HCT116 (cell line): ENCODE measurements at regions not wholly inside any gene's neighbourhood (a gene's known extent, or its start where the extent isn't known, plus 50 kb on each side); places are given as distances from the start of the nearest gene placed in this dataset.

ENCODE experiments used
- ATAC-seq: fragments of 200-7000 bp; cut with Tn5 transposase; 2 replicates; pipeline ENCODE4 v1.9.1; 2020; ENCODE audit warnings: mild to moderate bottlenecking, moderate library complexity
- BruUV-seq: library from RNA; stranded (reverse); fragments of 400-500 nt; replicated peaks from 2 replicates; lab custom pipeline; 2021; lab: Mats Ljungman, UMichigan
- CTCF ChIA-PET: fragments of 300-600 bp; sonication (Branson Sonifier 250); formaldehyde crosslinking; loops from one replicate; lab custom pipeline; 2021; ENCODE audit warnings: antibody characterized with exemption; lab: Charles Lee
- POLR2A ChIA-PET: fragments of 300-600, 350-600 bp; sonication (Branson Sonifier 250); formaldehyde crosslinking; loops from one replicate; lab custom pipeline; 2021; ENCODE audit warnings: antibody characterized with exemption; lab: Charles Lee
- RAD21 ChIA-PET, 2 experiments: fragments of 300-600 bp; sonication (Branson Sonifier 250); formaldehyde crosslinking; loops; one replicate each; lab custom pipeline; 2023; ENCODE audit warnings: low total read pairs in 2 of 2; ENCODE audit not compliant: uncharacterized antibody in 2 of 2, unreplicated experiment in 2 of 2, low non-redundant PET in 1 of 2; lab: Charles Lee
- DNase-seq: peaks from one replicate; pipeline ENCODE4 v3.0.0-alpha.2; 2010; ENCODE audit warnings: low read depth, low spot score
- H2AFZ ChIP-seq: fragments of 200-600 bp; shearing (Covaris generic), sonication (generic); 2 replicates; pipeline ENCODE4 v1.6.1; 2017; ENCODE audit warnings: low read depth, mixed run types, mixed read lengths, antibody characterized with exemption, low read length; ENCODE audit not compliant: poor library complexity, severe bottlenecking
- H3K27ac ChIP-seq: 2 replicates; pipeline ENCODE4 v1.5.1; 2012; ENCODE audit warnings: low read depth, low read length
- H3K27me3 ChIP-seq: fragments of 200-600 bp; sonication (generic); 2 replicates; pipeline ENCODE4 v1.6.1; 2016; ENCODE audit warnings: mixed run types, low read length, mixed read lengths; ENCODE audit not compliant: insufficient read depth
- H3K36me3 ChIP-seq, 2 experiments: fragments of 200-500 bp in 1 of 2; fragments of 200-600 bp in 1 of 2; sonication (Bioruptor generic) in 1 of 2; sonication (generic) in 1 of 2; 2 replicates each; pipeline versions ENCODE4 v1.5.1 to v1.6.1; 2014 to 2016; ENCODE audit warnings: low read length in 2 of 2, inconsistent platforms in 1 of 2, mixed read lengths in 1 of 2, mixed run types in 1 of 2; ENCODE audit not compliant: insufficient read depth in 2 of 2, control insufficient read depth in 1 of 2
- H3K4me1 ChIP-seq, 2 experiments: fragments of 200-600 bp in 1 of 2; sonication (generic) in 1 of 2; 2 replicates each; pipeline versions ENCODE4 v1.5.1 to v1.6.1; 2012 to 2017; ENCODE audit warnings: low read length in 2 of 2, inconsistent platforms in 1 of 2, mild to moderate bottlenecking in 1 of 2, mixed read lengths in 1 of 2, mixed run types in 1 of 2, moderate library complexity in 1 of 2; ENCODE audit not compliant: insufficient read depth in 2 of 2, control insufficient read depth in 1 of 2
- H3K4me2 ChIP-seq: fragments of 200-600 bp; sonication (generic); 2 replicates; pipeline ENCODE4 v1.6.1; 2017; ENCODE audit warnings: mixed run types, low read length, mixed read lengths
- H3K4me3 ChIP-seq, 2 experiments: fragments of 200-600 bp in 1 of 2; sonication (generic) in 1 of 2; replicated peaks in 1 of 2; 2 replicates each; pipeline ENCODE4 v1.5.1; 2011 to 2016; ENCODE audit warnings: low read length in 2 of 2, control low read depth in 1 of 2, low read depth in 1 of 2, mild to moderate bottlenecking in 1 of 2, mixed read lengths in 1 of 2, mixed run types in 1 of 2
- H3K79me2 ChIP-seq: fragments of 200-600 bp; sonication (generic); 2 replicates; pipeline ENCODE4 v1.6.1; 2017; ENCODE audit warnings: mild to moderate bottlenecking, mixed run types, low read length, moderate library complexity, mixed read lengths; ENCODE audit not compliant: insufficient read depth
- H3K9ac ChIP-seq: fragments of 200-600 bp; sonication (generic); 2 replicates; pipeline ENCODE4 v1.6.1; 2016; ENCODE audit warnings: low read length, mixed read lengths
- H3K9me2 ChIP-seq: fragments of 200-600 bp; sonication (generic), shearing (Covaris generic); 2 replicates; pipeline ENCODE4 v1.6.1; 2017; ENCODE audit warnings: mixed run types, mild to moderate bottlenecking, moderate library complexity; ENCODE audit not compliant: insufficient read depth
- H3K9me3 ChIP-seq, 2 experiments: fragments of 200-500 bp in 1 of 2; fragments of 200-600 bp in 1 of 2; sonication (Bioruptor generic) in 1 of 2; sonication (generic) in 1 of 2; 2 replicates each; pipeline ENCODE4 v1.6.1; 2014 to 2017; ENCODE audit warnings: low read length in 2 of 2, mixed read lengths in 2 of 2, inconsistent platforms in 1 of 2, low read depth in 1 of 2, mild to moderate bottlenecking in 1 of 2, mixed run types in 1 of 2, moderate library complexity in 1 of 2; ENCODE audit not compliant: control insufficient read depth in 1 of 2, insufficient read depth in 1 of 2
- H4K20me1 ChIP-seq: fragments of 200-600 bp; sonication (generic), shearing (Covaris generic); 2 replicates; pipeline ENCODE4 v1.6.1; 2017; ENCODE audit warnings: mixed run types, mild to moderate bottlenecking, moderate library complexity; ENCODE audit not compliant: insufficient read depth
- CEBPB ChIP-seq: IDR thresholded peaks from 2 replicates; pipeline ENCODE4 v1.6.1; 2012; ENCODE audit warnings: low read depth
- EGR1 ChIP-seq: IDR thresholded peaks from 2 replicates; pipeline ENCODE4 v1.6.1; 2012; ENCODE audit warnings: low read depth
- ELF1 ChIP-seq: IDR thresholded peaks from 2 replicates; pipeline ENCODE4 v1.6.1; 2012; ENCODE audit warnings: low read depth, borderline replicate concordance
- EZH2phosphoT487 ChIP-seq: fragments of 200-600 bp; IDR thresholded peaks from 2 replicates; pipeline ENCODE4 v1.6.1; 2018; ENCODE audit warnings: antibody characterized with exemption, borderline replicate concordance
- JUND ChIP-seq: IDR thresholded peaks from 2 replicates; pipeline ENCODE4 v1.6.1; 2012
- MAX ChIP-seq: IDR thresholded peaks from 2 replicates; pipeline ENCODE4 v1.6.1; 2012
- POLR2A ChIP-seq: IDR thresholded peaks from 2 replicates; pipeline ENCODE4 v1.7.0; 2011; ENCODE audit warnings: borderline replicate concordance; ENCODE audit not compliant: insufficient read depth, insufficient read length; ENCODE audit errors: extremely low read depth
- POLR2AphosphoS5 ChIP-seq: IDR thresholded peaks from 2 replicates; pipeline ENCODE4 v1.6.1; 2011; ENCODE audit warnings: mild to moderate bottlenecking, low read depth, low read length, moderate library complexity
- REST ChIP-seq: IDR thresholded peaks from 2 replicates; pipeline ENCODE4 v1.6.1; 2012; ENCODE audit warnings: low read depth
- SP1 ChIP-seq: IDR thresholded peaks from 2 replicates; pipeline ENCODE4 v1.6.1; 2012; ENCODE audit warnings: low read depth
- SRF ChIP-seq: IDR thresholded peaks from 2 replicates; pipeline ENCODE4 v1.6.1; 2012; ENCODE audit warnings: low read depth
- TCF7L2 ChIP-seq: IDR thresholded peaks from 2 replicates; pipeline ENCODE4 v1.7.0; 2011; ENCODE audit warnings: borderline replicate concordance, inconsistent platforms; ENCODE audit not compliant: insufficient read depth, insufficient read length; ENCODE audit errors: extremely low read depth
- ZFX ChIP-seq: fragments of 450-650 bp; IDR thresholded peaks from 2 replicates; pipeline ENCODE4 v1.6.1; 2017
- intact Hi-C: fragments of 100-400 bp; cut with micrococcal nuclease; formaldehyde crosslinking; loops from 2 replicates; pipeline ENCODE4 v1.10.0; 2022
- TF ChIP-seq, protein P1 (sequence below): IDR thresholded peaks from 2 replicates; pipeline ENCODE4 v1.6.1; 2011; ENCODE audit warnings: mild to moderate bottlenecking, low read length, moderate library complexity; ENCODE audit not compliant: insufficient replicate concordance; ENCODE audit errors: extremely low read depth

GRCh38 chrX:94813541-94813940 lies 1139.5 kb downstream of the FAM133A start:
- intact Hi-C loops = no loop called here
- ATAC-seq = no peak
- ChIA-PET CTCF (no interaction called here), RAD21 (no interaction called here), POLR2A (no interaction called here)
- no peaks in the 10 kb centered on the region for H3K9me2 ChIP-seq
- H3K27me3 ChIP-seq = no peaks in the 10 kb centered on the region
- H3K4me2 ChIP-seq = no peak overlapping the region
- DNase-seq = no peak
- no peaks in the 10 kb centered on the region for H3K79me2 ChIP-seq
- H3K9me3 ChIP-seq = no peaks in the 10 kb centered on the region
- H3K4me3 ChIP-seq = no peak overlapping the region
- H4K20me1 ChIP-seq = no peaks in the 10 kb centered on the region
- no peak overlapping the region for H2AFZ ChIP-seq
- no peaks in the 10 kb centered on the region for H3K4me1 ChIP-seq
- no peak overlapping the region for H3K9ac ChIP-seq
- no TSS peak for BruUV-seq
- H3K36me3 ChIP-seq = no peaks in the 10 kb centered on the region
- no peak overlapping the region for H3K27ac ChIP-seq
- TF ChIP-seq CEBPB (no peak), EGR1 (no peak), ELF1 (no peak), JUND (no peak), TCF7L2 (no peak), POLR2AphosphoS5 (no peak), ZFX (no peak), SRF (no peak), POLR2A (no peak), MAX (no peak), EZH2phosphoT487 (no peak), REST (no peak), SP1 (no peak)
- TF ChIP-seq, protein P1, sequence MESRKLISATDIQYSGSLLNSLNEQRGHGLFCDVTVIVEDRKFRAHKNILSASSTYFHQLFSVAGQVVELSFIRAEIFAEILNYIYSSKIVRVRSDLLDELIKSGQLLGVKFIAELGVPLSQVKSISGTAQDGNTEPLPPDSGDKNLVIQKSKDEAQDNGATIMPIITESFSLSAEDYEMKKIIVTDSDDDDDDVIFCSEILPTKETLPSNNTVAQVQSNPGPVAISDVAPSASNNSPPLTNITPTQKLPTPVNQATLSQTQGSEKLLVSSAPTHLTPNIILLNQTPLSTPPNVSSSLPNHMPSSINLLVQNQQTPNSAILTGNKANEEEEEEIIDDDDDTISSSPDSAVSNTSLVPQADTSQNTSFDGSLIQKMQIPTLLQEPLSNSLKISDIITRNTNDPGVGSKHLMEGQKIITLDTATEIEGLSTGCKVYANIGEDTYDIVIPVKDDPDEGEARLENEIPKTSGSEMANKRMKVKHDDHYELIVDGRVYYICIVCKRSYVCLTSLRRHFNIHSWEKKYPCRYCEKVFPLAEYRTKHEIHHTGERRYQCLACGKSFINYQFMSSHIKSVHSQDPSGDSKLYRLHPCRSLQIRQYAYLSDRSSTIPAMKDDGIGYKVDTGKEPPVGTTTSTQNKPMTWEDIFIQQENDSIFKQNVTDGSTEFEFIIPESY = no peak
